ENCODE measurements at regions not wholly inside any gene's neighbourhood (a gene's known extent, or its start where the extent isn't known, plus 50 kb on each side); places are given as distances from the start of the nearest gene placed in this dataset.

GRCh38 chr18:68150961-68151360 lies 563.9 kb downstream of the TMX3 start:
- Histone ChIP-seq H3K4me1 (ENCODE audit: control insufficient read depth, insufficient read depth, low read length, poor library complexity, severe bottlenecking) (no peaks in the 10 kb centered on the region), H3K27ac (ENCODE audit: low read depth, low read length, severe bottlenecking) (no peak overlapping the region), H3K9me3 (ENCODE audit: control insufficient read depth, low read length) (no peaks in the 10 kb centered on the region), H3K4me3 (ENCODE audit: extremely low read depth, insufficient read depth, low read length, poor library complexity, severe bottlenecking) (no peak overlapping the region), H3K36me3 (ENCODE audit: control insufficient read depth, insufficient read depth, low read length) (no peaks in the 10 kb centered on the region)
- WGBS, 2 experiments (ENCODE audit: insufficient coverage in 2 of 2), result 100% methylated on average over 1 of the region's 2 CpGs

- H3K9me3 ChIP-seq (ENCODE audit: control insufficient read depth, low read length), result no peaks in the 10 kb centered on the region
- no peak overlapping the region for H3K4me3 ChIP-seq (ENCODE audit: extremely low read depth, insufficient read depth, low read length, poor library complexity, severe bottlenecking)
- H3K36me3 ChIP-seq (ENCODE audit: control insufficient read depth, insufficient read depth, low read length), result no peaks in the 10 kb centered on the region
- 38 to 43% methylated on average over 1 of the region's 3 CpGs for WGBS, 2 experiments (ENCODE audit: insufficient coverage in 2 of 2)
- H3K27ac ChIP-seq (ENCODE audit: low read depth, low read length, severe bottlenecking), result no peak overlapping the region
- H3K4me1 ChIP-seq (ENCODE audit: control insufficient read depth, insufficient read depth, low read length, poor library complexity, severe bottlenecking), result no peaks in the 10 kb centered on the region
Observed at GRCh38 chr18:68148863-68149262, 566.0 kb downstream of the TMX3 start.

GRCh38 chr18:68147728-68148127 lies 567.2 kb downstream of the TMX3 start:
- Histone ChIP-seq H3K4me1 (ENCODE audit: control insufficient read depth, insufficient read depth, low read length, poor library complexity, severe bottlenecking) (no peaks in the 10 kb centered on the region), H3K9me3 (ENCODE audit: control insufficient read depth, low read length) (no peaks in the 10 kb centered on the region), H3K4me3 (ENCODE audit: extremely low read depth, insufficient read depth, low read length, poor library complexity, severe bottlenecking) (no peak overlapping the region), H3K27ac (ENCODE audit: low read depth, low read length, severe bottlenecking) (no peak overlapping the region), H3K36me3 (ENCODE audit: control insufficient read depth, insufficient read depth, low read length) (no peaks in the 10 kb centered on the region)
- WGBS, 2 experiments (ENCODE audit: insufficient coverage in 2 of 2), result 80 to 100% methylated on average over 1 of the region's 2 CpGs

GRCh38 chr18:68121826-68122225 lies 593.1 kb downstream of the TMX3 start:
- H3K27ac ChIP-seq (ENCODE audit: low read depth, low read length, severe bottlenecking), result no peak overlapping the region
- no CpG with 5 or more reads among the region's 1 CpG for WGBS, 2 experiments (ENCODE audit: insufficient coverage in 2 of 2)
- no peak overlapping the region for H3K4me3 ChIP-seq (ENCODE audit: extremely low read depth, insufficient read depth, low read length, poor library complexity, severe bottlenecking)
- no peaks in the 10 kb centered on the region for H3K4me1 ChIP-seq (ENCODE audit: control insufficient read depth, insufficient read depth, low read length, poor library complexity, severe bottlenecking)
- H3K36me3 ChIP-seq (ENCODE audit: control insufficient read depth, insufficient read depth, low read length), result no peaks in the 10 kb centered on the region
- no peaks in the 10 kb centered on the region for H3K9me3 ChIP-seq (ENCODE audit: control insufficient read depth, low read length)

GRCh38 chr18:68121308-68121707 lies 593.6 kb downstream of the TMX3 start:
- Histone ChIP-seq H3K36me3 (ENCODE audit: control insufficient read depth, insufficient read depth, low read length) (no peaks in the 10 kb centered on the region), H3K4me3 (ENCODE audit: extremely low read depth, insufficient read depth, low read length, poor library complexity, severe bottlenecking) (no peak overlapping the region), H3K9me3 (ENCODE audit: control insufficient read depth, low read length) (no peaks in the 10 kb centered on the region), H3K4me1 (ENCODE audit: control insufficient read depth, insufficient read depth, low read length, poor library complexity, severe bottlenecking) (no peaks in the 10 kb centered on the region), H3K27ac (ENCODE audit: low read depth, low read length, severe bottlenecking) (no peak overlapping the region)
- 100% methylated on average over 1 to 3 of the region's 5 CpGs for WGBS, 2 experiments (ENCODE audit: insufficient coverage in 2 of 2)

GRCh38 chr18:68114989-68115388 lies 598.5 kb upstream of the DSEL start:
- no peaks in the 10 kb centered on the region for H3K9me3 ChIP-seq (ENCODE audit: control insufficient read depth, low read length)
- H3K4me1 ChIP-seq (ENCODE audit: control insufficient read depth, insufficient read depth, low read length, poor library complexity, severe bottlenecking), result no peaks in the 10 kb centered on the region
- WGBS, 2 experiments (ENCODE audit: insufficient coverage in 2 of 2), result 93 to 100% methylated on average over 2 of the region's 2 CpGs
- no peaks in the 10 kb centered on the region for H3K36me3 ChIP-seq (ENCODE audit: control insufficient read depth, insufficient read depth, low read length)
- no peak overlapping the region for H3K4me3 ChIP-seq (ENCODE audit: extremely low read depth, insufficient read depth, low read length, poor library complexity, severe bottlenecking)
- no peak overlapping the region for H3K27ac ChIP-seq (ENCODE audit: low read depth, low read length, severe bottlenecking)

GRCh38 chr18:68104036-68104435 lies 587.5 kb upstream of the DSEL start:
- Histone ChIP-seq H3K9me3 (ENCODE audit: control insufficient read depth, low read length) (no peaks in the 10 kb centered on the region), H3K4me1 (ENCODE audit: control insufficient read depth, insufficient read depth, low read length, poor library complexity, severe bottlenecking) (no peaks in the 10 kb centered on the region), H3K4me3 (ENCODE audit: extremely low read depth, insufficient read depth, low read length, poor library complexity, severe bottlenecking) (no peak overlapping the region), H3K36me3 (ENCODE audit: control insufficient read depth, insufficient read depth, low read length) (no peaks in the 10 kb centered on the region), H3K27ac (ENCODE audit: low read depth, low read length, severe bottlenecking) (no peak overlapping the region)
- 93% methylated on average over 2 to 3 of the region's 4 CpGs for WGBS, 2 experiments (ENCODE audit: insufficient coverage in 2 of 2)

- WGBS, 2 experiments (ENCODE audit: insufficient coverage in 2 of 2), result 100% methylated on average over 1 of the region's 2 CpGs
- H3K36me3 ChIP-seq (ENCODE audit: control insufficient read depth, insufficient read depth, low read length), result no peaks in the 10 kb centered on the region
- H3K4me3 ChIP-seq (ENCODE audit: extremely low read depth, insufficient read depth, low read length, poor library complexity, severe bottlenecking), result no peak overlapping the region
- no peak overlapping the region for H3K27ac ChIP-seq (ENCODE audit: low read depth, low read length, severe bottlenecking)
- H3K9me3 ChIP-seq (ENCODE audit: control insufficient read depth, low read length), result no peaks in the 10 kb centered on the region
- H3K4me1 ChIP-seq (ENCODE audit: control insufficient read depth, insufficient read depth, low read length, poor library complexity, severe bottlenecking), result no peaks in the 10 kb centered on the region
Observed at GRCh38 chr18:68103561-68103960, 587.0 kb upstream of the DSEL start.

GRCh38 chr18:68102117-68102516 lies 585.6 kb upstream of the DSEL start:
- WGBS, 2 experiments (ENCODE audit: insufficient coverage in 2 of 2), result 83 to 100% methylated on average over 1 of the region's 4 CpGs
- no peak overlapping the region for H3K4me3 ChIP-seq (ENCODE audit: extremely low read depth, insufficient read depth, low read length, poor library complexity, severe bottlenecking)
- no peak overlapping the region for H3K27ac ChIP-seq (ENCODE audit: low read depth, low read length, severe bottlenecking)
- H3K9me3 ChIP-seq (ENCODE audit: control insufficient read depth, low read length), result no peaks in the 10 kb centered on the region
- H3K4me1 ChIP-seq (ENCODE audit: control insufficient read depth, insufficient read depth, low read length, poor library complexity, severe bottlenecking), result no peaks in the 10 kb centered on the region
- no peaks in the 10 kb centered on the region for H3K36me3 ChIP-seq (ENCODE audit: control insufficient read depth, insufficient read depth, low read length)

GRCh38 chr18:68098655-68099054 lies 582.1 kb upstream of the DSEL start:
- WGBS, 2 experiments (ENCODE audit: insufficient coverage in 2 of 2), result 72% methylated on average over 2 of the region's 3 CpGs; no CpG with 5 or more reads in 1 of the 2 experiments
- Histone ChIP-seq H3K4me1 (ENCODE audit: control insufficient read depth, insufficient read depth, low read length, poor library complexity, severe bottlenecking) (no peaks in the 10 kb centered on the region), H3K36me3 (ENCODE audit: control insufficient read depth, insufficient read depth, low read length) (no peaks in the 10 kb centered on the region), H3K4me3 (ENCODE audit: extremely low read depth, insufficient read depth, low read length, poor library complexity, severe bottlenecking) (no peak overlapping the region), H3K27ac (ENCODE audit: low read depth, low read length, severe bottlenecking) (no peak overlapping the region), H3K9me3 (ENCODE audit: control insufficient read depth, low read length) (no peaks in the 10 kb centered on the region)

GRCh38 chr18:68086481-68086880 lies 570.0 kb upstream of the DSEL start:
- whole genome bisulfite sequencing, 2 experiments (ENCODE audit: insufficient coverage in 2 of 2), result no CpG with 5 or more reads among the region's 1 CpG
- Histone ChIP-seq H3K27ac (ENCODE audit: low read depth, low read length, severe bottlenecking) (no peak overlapping the region), H3K4me3 (ENCODE audit: extremely low read depth, insufficient read depth, low read length, poor library complexity, severe bottlenecking) (no peak overlapping the region), H3K36me3 (ENCODE audit: control insufficient read depth, insufficient read depth, low read length) (no peaks in the 10 kb centered on the region), H3K4me1 (ENCODE audit: control insufficient read depth, insufficient read depth, low read length, poor library complexity, severe bottlenecking) (no peaks in the 10 kb centered on the region), H3K9me3 (ENCODE audit: control insufficient read depth, low read length) (no peaks in the 10 kb centered on the region)
